ENCODE measurements at regions not wholly inside any gene's neighbourhood (a gene's known extent, or its start where the extent isn't known, plus 50 kb on each side); places are given as distances from the start of the nearest gene placed in this dataset.

DNA sequence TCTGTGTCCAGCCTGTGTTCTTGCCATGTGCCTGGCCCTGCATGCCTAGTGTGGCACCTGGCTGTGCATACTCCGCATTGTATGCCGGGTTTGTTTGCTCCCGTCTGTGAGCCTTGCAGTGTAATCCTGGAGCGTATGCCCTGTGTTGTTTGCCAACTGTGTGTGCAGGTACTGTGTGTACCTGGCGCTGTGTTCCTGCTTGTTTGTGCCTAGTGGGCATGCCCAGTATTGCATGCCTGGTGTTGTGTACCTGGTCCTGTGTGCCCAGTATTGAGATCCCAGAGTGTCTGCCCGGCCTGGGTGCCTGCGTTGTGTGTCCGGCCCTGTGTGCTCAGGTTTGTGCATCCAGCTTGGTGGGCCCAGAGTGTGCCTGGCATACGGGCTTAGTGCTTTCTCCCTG is 54.5 kb upstream of the CHRNA7 start:
- DNase-seq (ENCODE audit: low read depth): no peak

DNA sequence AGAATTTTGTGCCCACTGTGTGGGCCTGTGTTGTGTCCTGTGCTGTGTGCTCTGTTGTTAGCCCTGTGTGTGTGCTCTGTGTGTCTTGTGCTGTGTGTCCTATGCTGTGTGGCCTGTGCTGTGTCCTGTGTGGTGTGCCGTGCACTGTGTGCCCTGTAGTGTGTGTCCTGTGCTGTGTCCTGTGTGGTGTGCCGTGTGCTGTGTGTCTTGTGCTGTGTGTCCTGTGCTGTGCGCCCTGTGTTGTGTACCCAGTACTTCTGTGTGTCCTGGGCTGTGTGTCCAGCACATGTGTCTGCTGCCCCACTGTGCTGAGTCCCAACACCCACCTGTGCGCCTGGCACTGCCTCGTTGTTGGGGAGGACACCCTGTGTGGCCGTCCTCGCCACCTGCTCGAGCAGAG is 53.2 kb upstream of the CHRNA7 start:
- no peak for DNase-seq (ENCODE audit: low read depth)

DNA sequence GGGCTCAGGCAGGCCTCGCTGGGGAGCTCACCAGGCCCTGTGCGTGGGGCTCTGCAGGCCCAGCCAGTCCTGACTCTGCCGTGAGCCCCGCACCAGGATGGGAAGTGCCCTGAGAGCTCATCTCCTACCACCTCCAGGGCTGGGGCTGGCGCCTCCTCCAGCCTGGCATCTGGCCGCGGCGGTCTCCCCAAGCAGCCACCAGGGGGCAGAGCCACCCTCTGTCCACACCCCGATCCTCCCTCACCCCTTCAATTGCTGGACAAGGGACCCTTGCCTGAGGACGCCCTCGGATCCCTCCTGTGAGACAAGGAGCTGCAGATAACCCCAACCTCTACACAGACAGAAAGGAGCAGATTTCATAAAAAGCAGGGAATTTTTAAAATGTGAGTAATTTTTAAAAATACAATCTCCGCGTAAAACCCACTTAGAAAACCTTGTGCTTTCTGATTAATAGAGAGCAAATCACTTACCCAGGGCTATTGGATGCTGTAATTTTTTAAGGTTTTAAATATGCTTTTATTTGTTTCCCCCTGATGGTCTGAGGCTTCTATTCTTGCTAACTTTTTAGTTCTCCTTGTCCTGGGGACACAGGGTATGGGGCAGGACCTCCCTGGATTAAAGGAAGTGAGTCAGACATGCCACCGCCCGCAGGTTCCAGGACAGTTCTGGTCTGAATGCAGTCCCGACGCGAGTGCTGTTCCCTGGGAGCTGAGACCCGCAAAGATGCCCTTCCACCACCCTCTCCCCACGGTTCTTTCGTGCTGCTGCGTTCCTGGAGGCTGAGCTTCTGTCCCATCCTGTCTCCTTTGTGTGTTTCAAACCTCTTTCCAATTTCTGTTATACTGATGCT is 52.3 kb upstream of the CHRNA7 start:
- DNase-seq (ENCODE audit: low read depth): peak; percentile 42

Measured in RPMI7951 (cell line).